ENCODE measurements at regions not wholly inside any gene's neighbourhood (a gene's known extent, or its start where the extent isn't known, plus 50 kb on each side); places are given as distances from the start of the nearest gene placed in this dataset.

GRCh38 chr7:131873581-131873980 lies 317.2 kb upstream of the PODXL start:
- Mint-ChIP-seq H3K27me3 (peaks cover 22% of the 10 kb centered on the region), H3K27ac (no peak overlapping the region), H3K4me1 (ENCODE audit: low read depth) (no peaks in the 10 kb centered on the region), H3K4me3 (no peak overlapping the region), H3K36me3 (ENCODE audit: low read depth) (no peaks in the 10 kb centered on the region), H3K9me3 (no peaks in the 10 kb centered on the region)
- intact Hi-C loops (cut with DNase I, micrococcal nuclease) = no loop called here
- no peaks in the 10 kb centered on the region for H3K4me1 ChIP-seq (ENCODE audit: insufficient read depth, low read length)
- ATAC-seq (ENCODE audit: poor library complexity) (no peak), DNase-seq (no peak)
- peaks cover 0 to 13% of the 10 kb centered on the region in 2 experiments for H3K9me3 ChIP-seq (ENCODE audit: control insufficient read depth in 1 of 2, insufficient read depth in 1 of 2, low read length in 2 of 2)
- H3K36me3 ChIP-seq (ENCODE audit: insufficient read depth, low read length) = no peaks in the 10 kb centered on the region
- no peak overlapping the region for H3K27ac ChIP-seq (ENCODE audit: low read depth in 1 of 2, low read length in 2 of 2)
- POLR2A ChIA-PET = no interaction called here
- TF ChIP-seq, protein P1, sequence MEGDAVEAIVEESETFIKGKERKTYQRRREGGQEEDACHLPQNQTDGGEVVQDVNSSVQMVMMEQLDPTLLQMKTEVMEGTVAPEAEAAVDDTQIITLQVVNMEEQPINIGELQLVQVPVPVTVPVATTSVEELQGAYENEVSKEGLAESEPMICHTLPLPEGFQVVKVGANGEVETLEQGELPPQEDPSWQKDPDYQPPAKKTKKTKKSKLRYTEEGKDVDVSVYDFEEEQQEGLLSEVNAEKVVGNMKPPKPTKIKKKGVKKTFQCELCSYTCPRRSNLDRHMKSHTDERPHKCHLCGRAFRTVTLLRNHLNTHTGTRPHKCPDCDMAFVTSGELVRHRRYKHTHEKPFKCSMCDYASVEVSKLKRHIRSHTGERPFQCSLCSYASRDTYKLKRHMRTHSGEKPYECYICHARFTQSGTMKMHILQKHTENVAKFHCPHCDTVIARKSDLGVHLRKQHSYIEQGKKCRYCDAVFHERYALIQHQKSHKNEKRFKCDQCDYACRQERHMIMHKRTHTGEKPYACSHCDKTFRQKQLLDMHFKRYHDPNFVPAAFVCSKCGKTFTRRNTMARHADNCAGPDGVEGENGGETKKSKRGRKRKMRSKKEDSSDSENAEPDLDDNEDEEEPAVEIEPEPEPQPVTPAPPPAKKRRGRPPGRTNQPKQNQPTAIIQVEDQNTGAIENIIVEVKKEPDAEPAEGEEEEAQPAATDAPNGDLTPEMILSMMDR (IDR thresholded peaks at IDR 0.05) = no peak
- peaks cover 0 to 2% of the 10 kb centered on the region in 2 experiments for H3K27me3 ChIP-seq (ENCODE audit: control insufficient read depth in 1 of 2, insufficient read depth in 2 of 2, low read length in 2 of 2)
- no peak overlapping the region for H3K4me3 ChIP-seq (ENCODE audit: low read length)
- CTCF ChIA-PET = no interaction called here

DNA sequence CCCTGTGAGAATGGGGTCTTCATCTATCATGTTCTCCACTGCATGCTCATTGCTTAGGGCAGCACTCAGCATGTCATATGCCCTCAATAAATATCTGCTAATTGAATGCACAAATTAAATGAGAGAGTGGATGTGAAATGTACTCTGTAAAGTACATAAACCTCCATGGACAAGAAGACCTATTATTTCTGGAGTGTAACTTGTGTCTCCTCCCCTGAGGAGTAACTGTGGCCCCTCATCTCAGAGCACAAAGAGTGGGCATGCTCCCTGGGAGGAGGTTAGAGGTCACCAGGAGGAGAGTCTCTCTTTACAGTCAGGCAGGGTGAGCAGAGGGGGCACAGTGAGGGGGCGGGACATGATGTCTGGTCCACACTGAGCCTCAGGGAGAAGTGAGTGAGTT lies 313.6 kb upstream of the PODXL start:
- Histone ChIP-seq H3K27ac (ENCODE audit: low read depth in 1 of 2, low read length in 2 of 2) (no peak overlapping the region), H3K4me3 (ENCODE audit: low read length) (no peak overlapping the region), H3K9me3 (ENCODE audit: control insufficient read depth in 1 of 2, insufficient read depth in 1 of 2, low read length in 2 of 2) (peaks cover 0 to 10% of the 10 kb centered on the region in 2 experiments), H3K4me1 (ENCODE audit: insufficient read depth, low read length) (no peaks in the 10 kb centered on the region), H3K36me3 (ENCODE audit: insufficient read depth, low read length) (no peaks in the 10 kb centered on the region), H3K27me3 (ENCODE audit: control insufficient read depth in 1 of 2, insufficient read depth in 2 of 2, low read length in 2 of 2) (peaks cover 0 to 2% of the 10 kb centered on the region in 2 experiments)
- intact Hi-C loops (cut with DNase I, micrococcal nuclease) = no loop called here
- CTCF ChIA-PET = no interaction called here
- Mint-ChIP-seq H3K9me3 (no peaks in the 10 kb centered on the region), H3K4me3 (no peak overlapping the region), H3K27ac (no peak overlapping the region), H3K4me1 (ENCODE audit: low read depth) (no peaks in the 10 kb centered on the region), H3K27me3 (peaks cover 28% of the 10 kb centered on the region), H3K36me3 (ENCODE audit: low read depth) (no peaks in the 10 kb centered on the region)
- no peak for ATAC-seq (ENCODE audit: poor library complexity)
- no peak for DNase-seq
- POLR2A ChIA-PET = no interaction called here
- TF ChIP-seq, protein P1 (IDR thresholded peaks at IDR 0.05) = no peak

- no peak for ATAC-seq (ENCODE audit: poor library complexity)
Observed at GRCh38 chr7:131869169-131869844, 312.9 kb upstream of the PODXL start.

More at GRCh38 chr7:131869169-131869844, 312.9 kb upstream of the PODXL start:
- peaks cover 0 to 2% of the 10 kb centered on the region in 2 experiments for H3K27me3 ChIP-seq (ENCODE audit: control insufficient read depth in 1 of 2, insufficient read depth in 2 of 2, low read length in 2 of 2)
- CTCF ChIA-PET = interaction anchor here (1.4 kb wide), 1 partner anchor 10 kb away, joined by 3 read pairs; no protein-coding TSS in a partner anchor
- H3K4me1 Mint-ChIP-seq (ENCODE audit: low read depth) = no peaks in the 10 kb centered on the region
- H3K4me3 ChIP-seq (ENCODE audit: low read length) = no peak overlapping the region
- TF ChIP-seq, protein P1 (IDR thresholded peaks at IDR 0.05) = no peak
- intact Hi-C loops (cut with DNase I, micrococcal nuclease) = no loop called here
- H3K4me3 Mint-ChIP-seq = no peak overlapping the region
- peaks cover 0 to 10% of the 10 kb centered on the region in 2 experiments for H3K9me3 ChIP-seq (ENCODE audit: control insufficient read depth in 1 of 2, insufficient read depth in 1 of 2, low read length in 2 of 2)
- H3K27me3 Mint-ChIP-seq = peaks cover 28% of the 10 kb centered on the region
- POLR2A ChIA-PET = no interaction called here
- H3K27ac Mint-ChIP-seq = no peak overlapping the region
- DNase-seq = no peak
- no peak overlapping the region for H3K27ac ChIP-seq (ENCODE audit: low read depth in 1 of 2, low read length in 2 of 2)
- H3K36me3 ChIP-seq (ENCODE audit: insufficient read depth, low read length) = no peaks in the 10 kb centered on the region
- no peaks in the 10 kb centered on the region for H3K9me3 Mint-ChIP-seq
- no peaks in the 10 kb centered on the region for H3K4me1 ChIP-seq (ENCODE audit: insufficient read depth, low read length)
- H3K36me3 Mint-ChIP-seq (ENCODE audit: low read depth) = no peaks in the 10 kb centered on the region
